ENCODE measurements at regions not wholly inside any gene's neighbourhood (a gene's known extent, or its start where the extent isn't known, plus 50 kb on each side); places are given as distances from the start of the nearest gene placed in this dataset.
A peak's percentile ranks its signal among the peaks of the same experiment; 100 is the strongest.

GRCh38 chrX:39982948-39983347, 114.8 kb downstream of the BCOR start:
- no peak overlapping the region for H3K27ac Mint-ChIP-seq
- H3K9me3 Mint-ChIP-seq, result peaks cover 12% of the 10 kb centered on the region
- TF ChIP-seq, protein P1, sequence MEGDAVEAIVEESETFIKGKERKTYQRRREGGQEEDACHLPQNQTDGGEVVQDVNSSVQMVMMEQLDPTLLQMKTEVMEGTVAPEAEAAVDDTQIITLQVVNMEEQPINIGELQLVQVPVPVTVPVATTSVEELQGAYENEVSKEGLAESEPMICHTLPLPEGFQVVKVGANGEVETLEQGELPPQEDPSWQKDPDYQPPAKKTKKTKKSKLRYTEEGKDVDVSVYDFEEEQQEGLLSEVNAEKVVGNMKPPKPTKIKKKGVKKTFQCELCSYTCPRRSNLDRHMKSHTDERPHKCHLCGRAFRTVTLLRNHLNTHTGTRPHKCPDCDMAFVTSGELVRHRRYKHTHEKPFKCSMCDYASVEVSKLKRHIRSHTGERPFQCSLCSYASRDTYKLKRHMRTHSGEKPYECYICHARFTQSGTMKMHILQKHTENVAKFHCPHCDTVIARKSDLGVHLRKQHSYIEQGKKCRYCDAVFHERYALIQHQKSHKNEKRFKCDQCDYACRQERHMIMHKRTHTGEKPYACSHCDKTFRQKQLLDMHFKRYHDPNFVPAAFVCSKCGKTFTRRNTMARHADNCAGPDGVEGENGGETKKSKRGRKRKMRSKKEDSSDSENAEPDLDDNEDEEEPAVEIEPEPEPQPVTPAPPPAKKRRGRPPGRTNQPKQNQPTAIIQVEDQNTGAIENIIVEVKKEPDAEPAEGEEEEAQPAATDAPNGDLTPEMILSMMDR (IDR thresholded peaks at IDR 0.05; ENCODE audit: unreplicated experiment in 3 of 3), result no peak
- H3K36me3 Mint-ChIP-seq (ENCODE audit: low read depth), result no peaks in the 10 kb centered on the region
- peaks cover 12% of the 10 kb centered on the region for H3K27me3 Mint-ChIP-seq (ENCODE audit: low read depth)
- peaks cover 17% of the 10 kb centered on the region for H3K4me1 Mint-ChIP-seq
- H3K4me3 Mint-ChIP-seq, result no peak overlapping the region

DNA sequence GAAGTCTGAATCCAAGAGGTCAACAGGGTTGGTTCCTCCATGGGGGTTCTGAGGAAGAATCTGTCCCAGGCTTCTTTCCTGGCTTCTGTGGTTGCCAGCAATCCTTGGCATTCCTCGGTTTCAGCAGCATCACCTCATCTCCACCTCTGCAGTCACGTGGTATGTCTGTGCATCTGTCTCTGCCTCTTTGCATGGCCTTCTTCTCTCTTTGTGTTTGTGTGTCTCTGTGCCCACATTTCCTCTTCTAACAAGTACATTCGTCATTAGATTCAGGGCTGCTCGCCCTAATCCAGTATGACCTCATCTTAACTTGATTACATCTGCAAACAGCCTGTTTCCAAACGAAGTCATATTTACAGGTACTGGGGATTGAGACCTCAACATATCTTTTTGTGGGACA, 114.0 kb downstream of the BCOR start:
- H3K9me3 Mint-ChIP-seq, result peaks cover 12% of the 10 kb centered on the region
- no peak overlapping the region for H3K4me3 Mint-ChIP-seq
- no peaks in the 10 kb centered on the region for H3K36me3 Mint-ChIP-seq (ENCODE audit: low read depth)
- TF ChIP-seq, protein P1 (IDR thresholded peaks at IDR 0.05; ENCODE audit: unreplicated experiment in 3 of 3), result no peak
- peaks cover 22% of the 10 kb centered on the region for H3K4me1 Mint-ChIP-seq
- peak overlapping the region in 2 of 3 experiments; percentile 59 to 89 for H3K27ac Mint-ChIP-seq
- peaks cover 12% of the 10 kb centered on the region for H3K27me3 Mint-ChIP-seq (ENCODE audit: low read depth)

GRCh38 chrX:39984191-39984956, 113.4 kb downstream of the BCOR start:
- H3K36me3 Mint-ChIP-seq (ENCODE audit: low read depth), result no peaks in the 10 kb centered on the region
- peaks cover 12% of the 10 kb centered on the region for H3K9me3 Mint-ChIP-seq
- peak overlapping the region in 1 of 3 experiments; percentile 32 for H3K4me3 Mint-ChIP-seq
- H3K27ac Mint-ChIP-seq, result peak overlapping the region; percentile 35 to 89 (median 59)
- TF ChIP-seq, protein P1 (IDR thresholded peaks at IDR 0.05; ENCODE audit: unreplicated experiment in 3 of 3), result no peak
- peaks cover 12% of the 10 kb centered on the region for H3K27me3 Mint-ChIP-seq (ENCODE audit: low read depth)
- H3K4me1 Mint-ChIP-seq, result peaks cover 26% of the 10 kb centered on the region

DNA sequence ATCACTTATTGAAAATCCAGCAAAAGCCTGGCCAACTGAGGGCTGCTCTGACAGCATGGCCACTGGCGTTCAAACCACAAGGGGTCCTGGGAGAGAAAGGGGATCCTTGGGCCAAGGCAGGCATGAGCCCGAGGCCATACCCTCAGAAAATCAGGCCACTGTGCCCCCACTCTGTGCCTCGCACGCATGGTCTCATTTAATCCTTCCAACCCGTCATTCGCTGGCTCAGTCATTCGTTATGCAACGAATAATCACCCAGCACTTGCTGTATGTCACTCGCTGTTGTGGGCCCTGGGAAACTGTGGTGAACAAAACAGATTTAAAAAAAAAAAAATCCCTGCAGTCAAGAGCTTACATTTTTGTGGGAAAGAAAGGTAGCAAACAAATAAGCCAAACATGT, 112.7 kb downstream of the BCOR start:
- H3K4me3 Mint-ChIP-seq, result no peak overlapping the region
- peaks cover 26% of the 10 kb centered on the region for H3K4me1 Mint-ChIP-seq
- peaks cover 12% of the 10 kb centered on the region for H3K27me3 Mint-ChIP-seq (ENCODE audit: low read depth)
- peak overlapping the region in 2 of 3 experiments; percentile 48 to 59 for H3K27ac Mint-ChIP-seq
- peaks cover 12% of the 10 kb centered on the region for H3K9me3 Mint-ChIP-seq
- no peaks in the 10 kb centered on the region for H3K36me3 Mint-ChIP-seq (ENCODE audit: low read depth)
- TF ChIP-seq, protein P1 (IDR thresholded peaks at IDR 0.05; ENCODE audit: unreplicated experiment in 3 of 3), result no peak

DNA sequence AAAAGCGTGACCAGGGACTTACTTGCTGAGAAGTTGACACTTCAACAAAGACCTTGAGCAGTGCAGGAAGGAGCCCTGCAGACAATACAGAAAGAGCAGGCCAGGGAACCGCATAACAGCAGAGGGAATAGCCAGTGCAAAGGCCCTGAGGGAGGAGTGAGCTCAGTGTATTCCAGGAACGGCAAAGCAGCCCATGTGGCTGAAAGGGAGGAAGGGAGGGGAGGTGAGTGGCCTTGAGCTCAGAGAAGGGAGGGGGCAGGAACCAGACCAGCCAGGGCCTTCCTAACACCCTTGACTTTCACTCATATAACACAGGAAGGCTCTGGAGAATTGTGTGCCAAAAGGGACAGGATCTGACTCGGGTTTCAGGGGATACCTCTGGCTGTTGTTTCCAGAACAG, 112.2 kb downstream of the BCOR start:
- H3K36me3 Mint-ChIP-seq (ENCODE audit: low read depth), result no peaks in the 10 kb centered on the region
- H3K9me3 Mint-ChIP-seq, result peaks cover 13% of the 10 kb centered on the region
- H3K27ac Mint-ChIP-seq, result peak overlapping the region; percentile 14 to 59 (median 48)
- H3K4me1 Mint-ChIP-seq, result peaks cover 26% of the 10 kb centered on the region
- no peak overlapping the region for H3K4me3 Mint-ChIP-seq
- TF ChIP-seq, protein P1 (IDR thresholded peaks at IDR 0.05; ENCODE audit: unreplicated experiment in 3 of 3), result no peak
- peaks cover 10% of the 10 kb centered on the region for H3K27me3 Mint-ChIP-seq (ENCODE audit: low read depth)

DNA sequence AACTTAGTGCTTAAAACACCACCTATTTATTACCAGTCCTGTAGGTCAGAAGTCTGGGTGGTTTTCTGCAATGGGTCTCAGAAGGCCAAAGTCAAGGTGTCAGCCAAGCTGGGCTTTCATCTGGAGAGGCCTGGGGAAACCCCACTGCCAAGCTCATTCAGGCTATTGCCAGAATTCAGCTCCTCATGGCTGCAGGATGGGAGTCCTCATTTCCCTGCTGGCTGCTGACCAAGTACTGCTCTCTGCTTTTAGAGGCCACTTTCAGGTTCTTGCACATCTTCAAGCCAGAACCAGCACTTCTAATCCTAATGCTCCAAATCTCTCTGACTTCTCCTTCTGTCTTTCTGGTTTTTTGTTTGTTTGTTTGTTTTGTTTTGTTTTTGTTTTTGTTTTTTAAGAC, 109.3 kb downstream of the BCOR start:
- TF ChIP-seq, protein P1 (IDR thresholded peaks at IDR 0.05; ENCODE audit: unreplicated experiment in 3 of 3), result no peak
- H3K4me3 Mint-ChIP-seq, result no peak overlapping the region
- peaks cover 14% of the 10 kb centered on the region for H3K9me3 Mint-ChIP-seq
- peaks cover 23% of the 10 kb centered on the region for H3K27me3 Mint-ChIP-seq (ENCODE audit: low read depth)
- H3K4me1 Mint-ChIP-seq, result peaks cover 26% of the 10 kb centered on the region
- peak overlapping the region in 2 of 3 experiments; percentile 13 to 76 for H3K27ac Mint-ChIP-seq
- no peaks in the 10 kb centered on the region for H3K36me3 Mint-ChIP-seq (ENCODE audit: low read depth)

Measured in nephron (organoid).